ENCODE measurements at regions not wholly inside any gene's neighbourhood (a gene's known extent, or its start where the extent isn't known, plus 50 kb on each side); places are given as distances from the start of the nearest gene placed in this dataset.

DNA sequence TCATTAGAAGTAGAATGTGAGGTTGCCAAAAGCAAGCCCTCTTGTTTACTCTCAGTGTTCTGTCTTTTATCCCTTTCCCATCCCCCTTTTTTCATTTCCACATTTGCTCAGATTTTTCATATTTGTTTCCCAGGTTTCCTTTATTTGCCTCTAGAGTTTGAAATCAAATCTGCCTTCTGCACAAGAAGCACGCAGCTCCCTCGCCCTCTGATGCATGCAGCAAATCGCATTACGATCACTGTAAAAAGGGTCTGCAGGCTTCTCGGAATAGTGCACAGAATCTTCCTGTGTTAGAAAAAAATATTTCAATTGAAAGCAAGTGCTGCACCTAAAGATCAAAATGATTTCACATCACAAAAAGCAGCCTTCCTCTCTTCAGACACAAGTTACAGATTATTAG lies 129.0 kb downstream of the GPAM start:
- DNase-seq (ENCODE audit: low spot score) = no peak

DNA sequence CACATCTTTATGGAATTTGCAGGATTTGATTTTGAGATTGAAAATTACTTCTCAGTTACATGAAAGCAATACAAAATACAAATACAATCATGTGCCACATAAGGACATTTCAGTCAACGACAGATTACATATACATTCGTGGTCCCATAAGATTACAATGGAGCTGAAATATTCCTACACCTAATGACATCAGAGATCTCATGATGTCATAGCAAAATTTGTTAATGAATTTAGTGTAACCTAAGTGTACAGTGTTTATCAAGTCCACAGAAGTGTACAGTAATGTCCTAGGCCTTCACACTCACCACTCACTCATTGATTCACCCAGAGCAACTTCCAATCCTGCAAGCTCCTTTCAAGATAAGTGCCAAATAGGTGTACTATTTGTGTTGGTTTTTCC lies 126.5 kb downstream of the GPAM start:
- no peak for DNase-seq (ENCODE audit: low spot score)

DNA sequence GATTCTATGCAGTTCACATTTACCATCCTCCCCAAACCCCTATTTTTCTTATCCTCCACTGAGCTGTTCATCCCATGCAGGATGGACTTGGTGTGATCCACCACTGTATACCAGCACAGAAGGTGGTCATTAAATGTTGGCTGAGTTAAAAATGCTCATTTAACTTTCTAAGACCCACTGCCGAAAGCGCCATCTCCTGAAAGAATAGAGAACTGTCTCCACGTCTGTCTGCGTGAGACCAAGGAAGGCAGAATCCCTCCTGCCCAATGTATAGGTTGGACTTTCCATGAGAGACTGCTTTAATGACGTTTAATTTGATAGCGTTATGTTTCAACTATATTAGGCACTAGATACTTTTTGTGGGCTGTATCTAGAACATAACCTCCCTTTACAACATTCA lies 124.3 kb downstream of the GPAM start:
- no peak for DNase-seq (ENCODE audit: low spot score)

DNA sequence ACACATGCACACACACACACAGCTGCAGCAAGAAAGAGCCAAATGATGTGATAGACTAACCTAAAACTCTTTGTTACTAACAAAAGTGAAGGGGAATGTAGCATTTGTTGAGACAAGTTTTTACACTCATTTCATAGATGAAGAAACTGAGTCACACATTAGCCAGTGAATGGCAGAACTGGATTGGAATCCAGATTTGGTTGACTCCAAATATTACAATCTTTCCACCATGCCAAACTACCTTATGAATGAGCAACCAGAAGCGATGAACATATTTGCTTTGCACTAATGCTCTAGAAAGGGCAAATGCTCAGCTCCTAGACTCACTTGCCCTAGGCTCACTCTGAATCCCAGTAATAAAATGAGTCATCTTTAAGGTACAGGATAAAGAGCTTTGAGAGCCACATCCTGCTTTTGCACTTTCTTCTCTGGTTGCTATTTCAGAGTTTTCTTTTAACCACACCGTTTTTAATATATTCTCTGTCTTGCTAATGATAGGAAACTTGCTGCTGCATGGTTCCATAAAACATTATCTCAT lies 111.9 kb downstream of the GPAM start:
- DNase-seq (ENCODE audit: low spot score) = peak; percentile 6

DNA sequence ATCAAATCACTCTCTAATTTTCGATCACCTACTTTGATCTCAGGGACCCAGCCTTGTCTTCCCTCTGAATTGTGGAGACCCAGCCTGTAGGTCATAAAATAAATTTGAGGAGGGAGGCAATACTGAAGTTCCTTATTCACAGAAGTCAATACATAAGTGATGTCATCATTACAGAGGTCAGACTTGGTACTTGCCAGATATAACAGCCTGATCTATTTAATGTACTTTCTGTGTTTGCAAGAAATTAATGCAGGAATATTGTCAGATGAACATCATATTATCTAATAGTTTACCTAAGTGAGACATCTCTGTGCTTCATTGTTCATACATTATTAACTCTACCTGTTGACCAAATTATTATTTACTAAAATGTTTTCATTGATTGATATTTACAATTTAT lies 105.6 kb downstream of the GPAM start:
- DNase-seq (ENCODE audit: low spot score) = no peak

DNA sequence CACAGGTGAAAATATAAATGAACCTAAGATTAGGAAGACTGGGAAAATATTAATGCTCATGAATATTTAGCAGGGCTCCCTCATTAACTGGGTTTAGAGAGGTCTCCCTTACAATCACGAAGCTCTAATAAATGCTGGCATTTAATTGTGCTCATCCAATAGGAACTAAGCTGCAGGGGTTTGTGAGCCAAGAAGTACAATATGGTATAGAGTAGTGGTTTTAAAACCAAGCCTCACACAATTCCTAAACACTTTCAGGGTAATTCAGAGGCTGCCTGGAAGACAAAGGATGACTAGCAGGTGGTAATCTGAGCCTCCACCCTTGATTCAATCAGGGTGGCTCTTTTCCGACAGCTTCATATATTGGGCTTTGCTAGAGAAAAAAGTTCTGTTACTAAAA lies 103.3 kb downstream of the GPAM start:
- DNase-seq (ENCODE audit: low spot score) = no peak

DNA sequence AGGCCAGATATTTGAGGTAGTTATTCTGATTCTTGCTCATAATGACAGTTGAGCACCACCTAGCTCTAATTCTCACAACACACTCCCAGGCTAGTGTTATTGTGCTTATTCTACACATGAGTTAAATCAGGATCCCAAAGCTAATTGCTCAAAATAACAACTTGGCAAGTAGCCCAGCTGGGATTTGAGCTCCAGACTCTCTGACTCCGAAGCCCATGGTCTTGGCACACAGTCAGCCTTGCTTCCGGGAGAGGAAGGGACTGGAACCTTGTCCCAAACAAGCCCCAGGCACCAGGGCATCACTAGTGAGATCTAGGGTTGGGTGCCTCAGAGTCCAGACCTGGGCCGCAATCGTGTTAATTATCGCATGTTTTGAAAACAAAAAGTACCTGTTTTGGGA lies 101.4 kb downstream of the GPAM start:
- DNase-seq (ENCODE audit: low spot score) = no peak

DNA sequence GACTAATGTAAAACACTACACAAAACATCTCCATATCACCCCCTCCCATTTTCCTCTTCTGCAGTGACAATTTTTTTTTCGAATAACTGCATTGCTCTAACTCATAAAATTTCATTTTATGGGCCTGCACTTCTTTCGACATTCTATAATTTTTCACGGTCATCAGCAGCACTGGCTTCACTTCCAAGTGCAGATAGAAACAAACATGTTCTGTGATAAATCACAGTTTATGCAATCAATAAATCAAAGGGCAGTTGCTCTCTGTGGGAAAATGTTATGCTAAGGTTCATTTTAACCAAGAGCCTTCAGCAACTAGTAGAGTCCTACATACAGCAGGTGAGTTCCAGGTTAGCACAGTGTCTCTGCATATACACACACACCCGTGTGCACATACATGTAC lies 100.1 kb downstream of the GPAM start:
- no peak for DNase-seq (ENCODE audit: low spot score)

DNA sequence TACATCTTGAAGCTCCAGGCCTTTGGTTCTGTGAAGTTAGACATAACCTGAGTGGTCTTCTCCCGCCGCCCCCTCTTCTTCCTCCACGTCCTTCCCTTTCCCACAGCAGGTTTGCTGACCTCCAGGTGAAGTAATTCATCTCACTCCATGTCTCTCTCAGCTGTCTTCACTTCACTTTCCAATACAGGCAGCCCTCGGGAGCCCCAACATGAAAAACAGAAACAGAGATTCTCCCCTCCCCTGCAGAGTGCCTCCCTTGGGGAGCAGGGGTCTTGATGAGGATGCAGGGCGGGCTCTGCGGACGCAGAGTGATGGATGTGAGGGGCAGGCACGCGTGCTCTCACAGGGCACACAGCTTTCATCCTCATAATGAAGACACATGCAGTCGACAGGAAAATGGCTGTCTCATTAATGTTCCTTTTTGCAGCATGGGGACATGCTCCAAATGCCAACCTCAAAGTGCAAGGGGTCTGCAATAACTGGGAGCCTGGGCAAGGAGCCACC lies 95.6 kb downstream of the GPAM start:
- DNase-seq (ENCODE audit: low spot score) = no peak

DNA sequence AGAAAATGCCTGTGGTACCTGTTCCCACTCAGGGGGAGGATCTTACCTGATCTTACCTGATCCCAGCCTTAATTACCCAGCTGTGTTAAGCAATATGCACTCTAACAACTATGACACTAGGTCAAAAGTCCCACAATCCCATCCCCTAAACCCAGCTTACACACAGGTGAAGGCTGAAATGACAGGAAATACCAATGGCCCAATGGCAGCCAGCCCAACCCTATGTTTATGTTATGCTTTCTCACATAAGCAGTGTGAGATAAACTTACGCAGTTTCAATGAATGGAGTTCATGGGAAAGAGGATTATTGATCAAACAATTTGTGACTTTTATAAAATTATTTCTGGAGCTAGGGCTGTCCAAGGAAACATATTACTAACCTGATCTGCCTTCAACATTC lies 91.9 kb downstream of the GPAM start:
- DNase-seq (ENCODE audit: low spot score) = no peak

DNA sequence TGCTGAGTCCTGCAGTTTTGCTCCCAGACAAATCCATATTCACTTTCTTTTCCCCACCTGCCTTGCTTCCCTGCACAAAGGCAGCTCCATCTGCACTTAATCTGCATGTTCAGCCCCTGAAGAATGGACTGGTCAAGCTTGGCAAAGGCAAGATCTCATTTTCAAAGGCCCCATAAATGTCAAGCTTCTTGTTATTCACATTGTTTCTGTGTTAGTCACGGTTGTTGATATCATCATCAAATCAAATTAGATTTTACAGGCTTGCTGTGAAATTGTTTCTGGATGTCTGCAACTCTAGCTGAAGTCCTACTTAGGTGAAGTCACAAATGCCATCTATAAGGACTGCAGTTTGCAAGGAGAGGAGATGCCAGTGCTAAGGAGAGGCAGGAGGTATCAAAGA lies 91.0 kb downstream of the GPAM start:
- no peak for DNase-seq (ENCODE audit: low spot score)

DNA sequence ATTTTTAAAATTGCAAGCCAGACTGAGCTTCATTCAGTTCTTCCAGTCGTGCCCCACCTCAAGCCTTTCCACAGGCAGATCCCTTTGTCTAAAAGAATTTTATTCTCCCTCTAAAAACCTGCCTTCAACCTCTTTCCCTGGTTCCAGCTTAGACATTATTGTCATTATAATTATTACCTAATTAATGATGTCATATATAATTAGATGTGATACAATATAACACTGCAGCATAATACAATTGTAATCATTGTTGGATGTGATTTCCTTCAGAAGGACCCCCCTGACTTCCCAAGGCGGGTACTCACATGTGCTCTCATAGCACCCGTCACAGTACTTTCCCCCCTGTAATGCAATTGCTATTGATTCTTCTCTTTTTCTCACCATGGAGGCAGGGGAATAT lies 88.6 kb downstream of the GPAM start:
- DNase-seq (ENCODE audit: low spot score) = no peak

DNA sequence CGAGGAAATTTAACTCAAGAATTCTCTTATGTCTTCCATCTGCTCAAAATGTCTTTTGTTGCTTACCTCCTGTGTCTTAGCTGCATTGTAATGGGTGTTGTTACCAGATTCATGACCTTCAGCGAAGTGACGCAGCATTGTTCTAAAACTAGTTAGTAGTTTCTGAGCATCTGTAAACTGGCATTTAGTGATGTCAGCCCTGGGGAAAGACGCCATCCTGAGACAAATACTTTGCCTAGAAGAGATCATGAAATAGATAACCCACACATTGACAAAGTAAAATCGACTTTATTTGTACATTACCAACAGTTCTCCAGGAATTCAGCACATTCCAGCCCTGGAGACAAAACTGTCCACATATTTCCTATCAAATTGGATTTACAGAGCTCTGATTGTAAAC lies 87.8 kb downstream of the GPAM start:
- DNase-seq (ENCODE audit: low spot score) = no peak

DNA sequence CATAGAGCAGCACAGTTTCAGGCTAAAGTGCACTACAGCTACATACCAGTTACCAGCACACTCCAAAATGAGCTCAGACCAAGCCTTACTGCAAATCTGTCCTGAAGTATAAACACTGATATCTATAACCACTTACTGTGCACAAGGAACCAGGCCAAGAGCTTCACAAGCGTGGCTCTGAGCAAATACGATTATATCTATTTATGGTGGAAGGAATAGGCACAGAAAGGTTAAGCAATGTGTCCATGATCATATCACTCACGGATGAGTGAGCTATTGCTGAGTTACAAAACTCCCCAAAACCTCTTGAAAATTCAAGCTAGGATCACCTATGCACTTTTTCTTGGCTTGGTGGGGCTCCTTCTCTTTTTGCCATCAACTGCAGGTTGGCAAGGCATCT lies 84.9 kb downstream of the GPAM start:
- no peak for DNase-seq (ENCODE audit: low spot score)
